ENCODE measurements at regions not wholly inside any gene's neighbourhood (a gene's known extent, or its start where the extent isn't known, plus 50 kb on each side); places are given as distances from the start of the nearest gene placed in this dataset.

- no peak for TF ChIP-seq EZH2 (IDR thresholded peaks at IDR 0.05)
- no peak for TF ChIP-seq POLR2AphosphoS5 (IDR thresholded peaks at IDR 0.05; ENCODE audit: borderline replicate concordance, low read depth, low read length)
Measured at GRCh38 chr3:168307893-168308292, 212.2 kb upstream of the GOLIM4 start.
